Upper lobe of left lung (tissue), 4 donors: ENCODE measurements at regions not wholly inside any gene's neighbourhood (a gene's known extent, or its start where the extent isn't known, plus 50 kb on each side); places are given as distances from the start of the nearest gene placed in this dataset.

Experiments
- POLR2A ChIP-seq, 4 donors: fragments of 450-650 bp; IDR thresholded peaks; one replicate each; pipeline ENCODE4 v1.5.1; 2016 to 2017; ENCODE audit warnings: antibody characterized with exemption in 4 of 4, mild to moderate bottlenecking in 2 of 4
- TF ChIP-seq, protein P1 (sequence below), 6 experiments: fragments of 450-650 bp in 4 of 6; fragments of 200-600 bp in 2 of 6; sonication (generic) in 2 of 6; IDR thresholded peaks; one replicate each; pipeline ENCODE4 v1.5.1; 2016 to 2019; ENCODE audit warnings: antibody characterized with exemption in 6 of 6

DNA sequence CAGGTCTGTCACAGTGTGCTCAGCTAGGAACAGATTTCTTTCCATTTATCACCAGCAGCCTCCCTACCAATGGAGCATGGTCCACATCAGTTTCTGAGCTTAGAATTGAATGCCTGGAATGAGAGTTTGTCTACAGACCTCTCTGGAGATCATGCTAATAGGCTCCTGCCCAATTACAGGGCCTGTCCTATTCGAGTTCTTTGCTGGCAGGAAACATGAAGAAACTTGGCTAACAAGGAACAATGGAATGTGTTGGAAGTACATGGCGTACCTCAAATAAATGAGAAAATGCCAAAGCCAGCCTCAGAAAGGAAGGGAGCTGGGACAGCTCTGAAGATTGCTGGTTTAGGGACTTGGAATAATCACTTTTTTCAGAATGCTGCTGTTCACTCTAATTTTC lies 186.0 kb upstream of the AKR1E2 start:
- TF ChIP-seq, protein P1, sequence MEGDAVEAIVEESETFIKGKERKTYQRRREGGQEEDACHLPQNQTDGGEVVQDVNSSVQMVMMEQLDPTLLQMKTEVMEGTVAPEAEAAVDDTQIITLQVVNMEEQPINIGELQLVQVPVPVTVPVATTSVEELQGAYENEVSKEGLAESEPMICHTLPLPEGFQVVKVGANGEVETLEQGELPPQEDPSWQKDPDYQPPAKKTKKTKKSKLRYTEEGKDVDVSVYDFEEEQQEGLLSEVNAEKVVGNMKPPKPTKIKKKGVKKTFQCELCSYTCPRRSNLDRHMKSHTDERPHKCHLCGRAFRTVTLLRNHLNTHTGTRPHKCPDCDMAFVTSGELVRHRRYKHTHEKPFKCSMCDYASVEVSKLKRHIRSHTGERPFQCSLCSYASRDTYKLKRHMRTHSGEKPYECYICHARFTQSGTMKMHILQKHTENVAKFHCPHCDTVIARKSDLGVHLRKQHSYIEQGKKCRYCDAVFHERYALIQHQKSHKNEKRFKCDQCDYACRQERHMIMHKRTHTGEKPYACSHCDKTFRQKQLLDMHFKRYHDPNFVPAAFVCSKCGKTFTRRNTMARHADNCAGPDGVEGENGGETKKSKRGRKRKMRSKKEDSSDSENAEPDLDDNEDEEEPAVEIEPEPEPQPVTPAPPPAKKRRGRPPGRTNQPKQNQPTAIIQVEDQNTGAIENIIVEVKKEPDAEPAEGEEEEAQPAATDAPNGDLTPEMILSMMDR (IDR thresholded peaks at IDR 0.05): no peak
- TF ChIP-seq POLR2A (IDR thresholded peaks at IDR 0.05): no peak
